ENCODE measurements at regions not wholly inside any gene's neighbourhood (a gene's known extent, or its start where the extent isn't known, plus 50 kb on each side); places are given as distances from the start of the nearest gene placed in this dataset.

- H3K36me3 Mint-ChIP-seq = no peaks in the 10 kb centered on the region
- no peak overlapping the region for H3K27ac Mint-ChIP-seq
- no peaks in the 10 kb centered on the region for H3K9me3 Mint-ChIP-seq
- TF ChIP-seq CTCF (conservative IDR thresholded peaks at IDR 0.05) = no peak
- no peak for DNase-seq (ENCODE audit: extremely low spot score, unreplicated experiment)
- no peaks in the 10 kb centered on the region for H3K27me3 Mint-ChIP-seq
- no peak overlapping the region for H3K4me3 Mint-ChIP-seq
- peaks cover 5% of the 10 kb centered on the region for H3K4me1 Mint-ChIP-seq (ENCODE audit: unreplicated experiment)
These were observed 550.9 kb downstream of the CCER1 start for GRCh38 chr12:90404071-90404470.

GRCh38 chr12:90401185-90401584 is 553.8 kb downstream of the CCER1 start:
- TF ChIP-seq CTCF (conservative IDR thresholded peaks at IDR 0.05) = no peak
- no peak overlapping the region for H3K27ac Mint-ChIP-seq
- no peak overlapping the region for H3K4me3 Mint-ChIP-seq
- peaks cover 1% of the 10 kb centered on the region for H3K9me3 Mint-ChIP-seq
- no peaks in the 10 kb centered on the region for H3K27me3 Mint-ChIP-seq
- H3K36me3 Mint-ChIP-seq = no peaks in the 10 kb centered on the region
- peaks cover 6% of the 10 kb centered on the region for H3K4me1 Mint-ChIP-seq (ENCODE audit: unreplicated experiment)
- DNase-seq (ENCODE audit: extremely low spot score, unreplicated experiment) = no peak

DNA sequence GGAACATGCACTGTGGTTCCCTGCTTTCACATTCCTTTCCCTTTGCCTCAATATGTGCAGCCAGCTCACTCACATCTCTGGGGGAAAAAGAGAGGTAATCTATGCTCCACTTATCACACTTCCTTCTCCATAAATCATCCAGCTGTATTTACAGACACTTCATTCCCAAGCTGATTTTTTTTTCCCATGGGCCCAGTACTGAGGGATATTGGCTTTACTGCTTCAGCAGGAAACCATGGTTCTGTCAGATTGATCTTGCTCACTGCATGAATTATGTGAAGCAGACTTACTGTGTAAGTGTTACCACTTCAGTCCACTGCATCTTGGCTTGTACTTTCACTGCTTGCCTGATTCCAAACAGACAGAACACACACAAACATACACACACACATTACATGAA is 555.6 kb downstream of the CCER1 start:
- Mint-ChIP-seq H3K9me3 (peaks cover 6% of the 10 kb centered on the region), H3K36me3 (no peaks in the 10 kb centered on the region), H3K27ac (no peak overlapping the region), H3K4me3 (no peak overlapping the region), H3K27me3 (no peaks in the 10 kb centered on the region), H3K4me1 (ENCODE audit: unreplicated experiment) (peaks cover 6% of the 10 kb centered on the region)
- no peak for DNase-seq (ENCODE audit: extremely low spot score, unreplicated experiment)
- TF ChIP-seq CTCF (conservative IDR thresholded peaks at IDR 0.05) = no peak

DNA sequence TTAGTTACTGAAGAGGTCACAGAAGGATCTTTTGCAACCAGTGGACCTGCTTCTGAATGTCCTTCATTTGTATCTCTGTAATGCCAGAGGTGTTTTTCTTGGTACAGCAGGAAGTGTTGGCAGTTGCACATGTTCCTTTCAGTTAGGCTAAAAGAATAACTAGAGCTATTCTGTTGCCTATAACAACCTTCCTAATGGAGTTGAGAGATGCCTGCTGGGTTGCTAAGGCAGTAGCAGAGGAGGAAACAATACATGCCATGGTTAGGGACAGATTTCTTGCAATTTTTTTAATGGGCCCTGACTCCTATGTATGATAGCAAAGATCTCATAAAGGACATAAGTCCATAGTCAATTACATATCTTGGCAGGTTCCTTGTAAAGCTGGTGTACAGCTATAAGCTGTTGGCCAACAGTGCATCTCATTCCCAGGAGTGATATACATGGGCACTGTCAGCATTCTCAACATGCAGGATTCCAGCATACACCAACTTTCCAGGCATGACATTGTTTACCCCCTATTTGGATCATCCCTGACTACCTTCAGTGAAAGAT is 556.6 kb downstream of the CCER1 start:
- DNase-seq (ENCODE audit: extremely low spot score, unreplicated experiment) = no peak
- Mint-ChIP-seq H3K4me1 (ENCODE audit: unreplicated experiment) (peaks cover 6% of the 10 kb centered on the region), H3K27me3 (no peaks in the 10 kb centered on the region), H3K27ac (no peak overlapping the region), H3K36me3 (no peaks in the 10 kb centered on the region), H3K9me3 (peaks cover 6% of the 10 kb centered on the region), H3K4me3 (no peak overlapping the region)
- TF ChIP-seq CTCF (conservative IDR thresholded peaks at IDR 0.05) = no peak

DNA sequence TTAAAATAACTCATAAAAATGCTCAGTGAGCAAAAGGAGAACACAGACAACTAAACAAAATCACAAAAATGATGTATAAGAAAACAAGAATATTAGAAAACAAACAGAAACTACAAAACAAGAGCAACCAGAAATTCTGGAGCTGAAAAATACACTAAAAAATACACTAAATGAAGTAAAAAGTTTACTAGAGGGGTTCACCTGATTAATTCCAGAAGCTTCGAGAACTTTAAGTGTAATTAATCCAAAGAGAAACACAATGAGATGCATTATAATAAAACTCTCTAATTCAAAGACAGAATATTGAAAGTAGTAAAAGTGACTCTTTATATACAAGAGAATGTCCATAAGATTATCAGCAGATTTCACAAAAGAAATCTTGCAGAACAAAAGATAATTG is 558.4 kb downstream of the CCER1 start:
- Mint-ChIP-seq H3K27ac (no peak overlapping the region), H3K27me3 (no peaks in the 10 kb centered on the region), H3K4me3 (no peak overlapping the region), H3K36me3 (no peaks in the 10 kb centered on the region), H3K9me3 (peaks cover 11% of the 10 kb centered on the region), H3K4me1 (ENCODE audit: unreplicated experiment) (peaks cover 6% of the 10 kb centered on the region)
- no peak for DNase-seq (ENCODE audit: extremely low spot score, unreplicated experiment)
- no peak for TF ChIP-seq CTCF (conservative IDR thresholded peaks at IDR 0.05)

DNA sequence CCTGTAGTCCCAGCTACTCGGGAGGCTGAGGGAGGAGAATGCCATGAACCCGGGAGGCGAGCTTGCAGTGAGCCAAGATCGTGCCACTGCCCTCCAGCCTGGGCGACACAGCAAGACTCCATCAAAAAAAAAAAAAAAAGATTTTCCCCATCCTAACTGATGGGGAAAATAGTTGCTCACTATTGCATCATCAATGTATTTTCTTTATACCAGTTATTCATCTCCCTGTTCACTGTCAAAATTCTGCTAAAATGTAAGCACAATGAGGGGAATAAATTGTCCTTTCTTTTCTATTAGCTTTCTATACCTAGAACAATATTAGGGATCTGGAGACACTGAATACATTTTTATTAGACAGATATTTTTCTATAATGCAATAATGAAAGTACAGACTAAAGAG is 561.3 kb downstream of the CCER1 start:
- no peaks in the 10 kb centered on the region for H3K4me1 Mint-ChIP-seq (ENCODE audit: unreplicated experiment)

More for the DNA sequence above, 561.3 kb downstream of the CCER1 start:
- H3K4me3 Mint-ChIP-seq = no peak overlapping the region
- H3K36me3 Mint-ChIP-seq = no peaks in the 10 kb centered on the region
- H3K27ac Mint-ChIP-seq = no peak overlapping the region
- no peaks in the 10 kb centered on the region for H3K27me3 Mint-ChIP-seq
- DNase-seq (ENCODE audit: extremely low spot score, unreplicated experiment) = no peak
- TF ChIP-seq CTCF (conservative IDR thresholded peaks at IDR 0.05) = no peak
- H3K9me3 Mint-ChIP-seq = peaks cover 12% of the 10 kb centered on the region
